ENCODE measurements at regions not wholly inside any gene's neighbourhood (a gene's known extent, or its start where the extent isn't known, plus 50 kb on each side); places are given as distances from the start of the nearest gene placed in this dataset.

GRCh38 chr6:30007132-30007764, 53.8 kb upstream of the POLR1H start:
- H3K36me3 ChIP-seq, result no peaks in the 10 kb centered on the region
- no peaks in the 10 kb centered on the region for H3K9me3 ChIP-seq
- DNase-seq (peak; percentile 82), ATAC-seq (peak; percentile 65)
- peak overlapping the region; percentile 64 for H3K4me3 ChIP-seq
- no peak for TF ChIP-seq CTCF (IDR thresholded peaks at IDR 0.05)
- H3K4me1 ChIP-seq, result peaks cover 8% of the 10 kb centered on the region
- H3K27me3 ChIP-seq, result no peaks in the 10 kb centered on the region
- no peak overlapping the region for H3K27ac ChIP-seq
- intact Hi-C loops (cut with DNase I), result no loop called here

- Histone ChIP-seq H3K4me1 (peaks cover 8% of the 10 kb centered on the region), H3K27me3 (no peaks in the 10 kb centered on the region), H3K4me3 (no peak overlapping the region), H3K36me3 (no peaks in the 10 kb centered on the region), H3K9me3 (no peaks in the 10 kb centered on the region), H3K27ac (no peak overlapping the region)
- intact Hi-C loops (cut with DNase I), result no loop called here
- no peak for DNase-seq
- no peak for TF ChIP-seq CTCF (IDR thresholded peaks at IDR 0.05)
- ATAC-seq, result no peak
Observed at GRCh38 chr6:30009113-30009512, 52.0 kb upstream of the POLR1H start.
